Stimulated activated CD8-positive, alpha-beta memory T cell treated with anti-CD3 and anti-CD28 coated beads, Interleukin-7, amount 100 ng/mL, for 24 hours (primary cell): ENCODE measurements at regions not wholly inside any gene's neighbourhood (a gene's known extent, or its start where the extent isn't known, plus 50 kb on each side); places are given as distances from the start of the nearest gene placed in this dataset.
"Not testable (repeated sequence)": the region's sequence is repeated elsewhere in the genome, so short reads cannot be mapped to it uniquely, and the experiment has no call there.

ENCODE experiments used
- DNase-seq: peaks from one replicate; pipeline ENCODE4 v3.0.0-alpha.2; 2020; ENCODE audit warnings: low read depth

DNA sequence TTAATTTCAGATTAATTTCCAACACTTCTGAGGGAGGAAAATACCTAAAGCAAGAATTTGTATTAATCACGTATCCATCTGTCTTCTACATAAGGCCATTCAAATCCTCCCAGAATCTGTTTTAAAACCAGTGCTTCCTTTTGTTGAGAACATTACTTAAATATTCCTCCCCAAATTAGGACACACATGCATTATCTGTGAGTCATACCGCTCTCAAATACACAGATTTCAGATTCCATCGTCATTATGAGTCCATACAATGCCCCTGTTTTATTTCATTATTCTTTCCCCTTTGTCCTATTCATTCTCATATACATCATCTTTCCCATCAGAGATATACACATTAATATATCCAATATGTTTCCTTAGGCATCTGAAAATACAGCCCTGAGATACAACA is 57.3 kb upstream of the PRSS12 start:
- DNase-seq, result no peak

DNA sequence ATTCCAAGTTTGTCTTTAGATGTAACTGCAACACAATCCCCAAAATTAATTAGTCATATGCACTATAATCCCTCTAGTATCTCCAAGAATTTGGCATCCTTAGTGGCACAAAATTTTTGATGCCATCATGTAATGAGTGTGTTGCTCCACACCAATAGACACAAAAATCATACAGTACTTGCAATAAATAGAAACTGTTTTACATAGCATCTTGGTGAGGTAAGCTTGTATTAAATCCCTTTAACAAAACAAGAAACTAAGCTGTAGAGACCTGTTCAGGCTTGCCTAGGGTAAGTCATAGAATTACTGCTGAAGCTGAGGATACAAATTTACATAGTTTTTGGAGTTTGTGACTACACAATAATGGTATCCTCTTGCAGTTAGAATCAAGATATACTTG is 64.5 kb upstream of the PRSS12 start:
- no peak for DNase-seq

DNA sequence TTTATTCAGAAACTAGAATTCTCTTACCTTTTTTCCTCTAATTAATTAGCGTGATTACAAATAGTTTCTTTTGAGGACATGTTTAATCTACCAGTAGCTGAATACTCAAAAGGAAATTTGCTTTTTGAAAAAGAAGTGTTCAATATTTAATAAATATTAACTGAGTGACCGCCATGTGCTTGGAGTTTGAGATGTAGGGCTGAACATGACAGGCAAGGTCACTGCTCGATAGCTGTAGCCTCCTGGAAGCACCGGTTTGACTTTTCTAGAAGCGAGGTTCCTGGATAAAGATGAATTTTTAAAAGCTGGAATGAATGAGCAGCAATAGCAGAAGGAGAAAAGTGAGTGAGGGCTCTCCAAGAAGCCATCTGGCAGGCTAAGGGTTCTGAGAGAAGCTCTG is 65.0 kb upstream of the PRSS12 start:
- not testable (repeated sequence) for DNase-seq

DNA sequence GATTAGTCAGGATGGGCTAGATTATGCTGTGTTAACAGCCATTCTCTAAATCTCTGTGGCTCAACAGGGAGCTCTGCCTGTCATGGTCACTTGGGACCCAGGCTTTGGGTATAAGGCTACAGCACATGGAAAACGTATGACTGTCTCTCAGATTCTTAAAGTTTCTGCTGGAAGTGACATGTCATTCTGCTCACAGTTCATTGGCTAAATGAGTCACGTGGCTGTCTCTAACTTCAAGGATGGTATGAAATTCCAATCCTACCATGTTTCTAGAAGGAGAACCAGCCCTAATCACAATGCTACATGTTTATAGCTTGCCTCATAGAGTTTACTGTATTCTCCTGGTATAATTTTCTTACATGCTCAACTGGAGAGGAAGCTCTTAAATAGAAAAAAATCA is 65.6 kb upstream of the PRSS12 start:
- DNase-seq, result not testable (repeated sequence)

DNA sequence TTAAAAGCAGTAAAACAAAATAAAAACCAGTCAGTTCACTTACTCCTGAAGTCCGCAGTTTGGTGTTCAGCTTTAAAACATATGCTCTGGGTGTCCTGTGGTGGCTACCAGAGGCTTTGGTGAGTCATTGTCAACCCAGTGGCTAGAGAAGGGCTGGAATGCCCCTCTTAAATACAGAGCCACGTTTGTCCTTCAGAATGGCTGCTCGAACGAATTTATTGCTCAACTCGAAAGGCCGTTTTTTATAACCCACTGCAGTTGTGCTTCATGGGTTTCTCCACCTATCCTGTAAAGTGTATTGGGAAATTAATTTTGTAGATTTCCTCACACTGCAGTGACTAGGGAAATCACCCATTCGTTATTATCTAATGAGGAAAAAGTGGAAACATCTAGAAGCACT is 66.8 kb upstream of the PRSS12 start:
- DNase-seq, result not testable (repeated sequence)

DNA sequence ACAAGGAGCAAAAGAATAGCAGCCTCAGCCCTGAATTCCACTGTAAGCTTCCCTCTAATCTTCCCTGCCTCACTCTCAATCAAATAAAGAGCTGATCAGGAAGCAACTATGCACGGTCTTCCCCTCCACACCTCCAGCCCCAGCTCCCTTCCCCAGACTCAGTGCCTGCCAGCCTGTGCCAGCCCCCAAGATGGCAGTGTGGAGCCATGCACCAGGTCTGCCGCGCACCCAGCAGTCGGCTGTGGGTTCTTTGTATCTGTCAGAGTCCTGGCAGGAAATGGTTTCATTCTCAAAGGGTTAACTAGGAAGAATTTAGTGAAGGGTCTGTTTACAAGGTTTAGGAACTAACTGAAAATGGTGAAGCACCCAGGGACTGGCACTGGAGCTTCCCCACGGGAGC is 71.3 kb upstream of the PRSS12 start:
- not testable (repeated sequence) for DNase-seq

DNA sequence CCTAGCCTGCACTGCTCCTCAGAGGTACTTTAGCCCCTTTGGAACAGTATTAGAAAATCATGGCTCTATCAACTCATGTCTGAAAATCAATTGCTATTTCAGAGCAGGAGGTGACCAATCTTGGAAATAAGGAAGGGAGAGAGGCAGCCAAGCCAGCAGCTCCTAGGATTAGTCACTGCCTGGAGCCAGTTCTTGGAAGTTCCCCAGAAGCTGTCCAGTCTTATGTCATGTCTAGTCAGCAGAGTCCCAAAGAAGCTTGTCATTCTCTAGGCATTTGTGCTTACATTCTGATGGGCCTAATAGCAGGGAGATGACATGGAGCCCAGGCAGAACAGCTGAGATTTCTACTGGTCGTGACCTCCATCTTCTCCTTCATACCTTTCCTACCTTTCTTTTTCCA is 76.1 kb upstream of the PRSS12 start:
- not testable (repeated sequence) for DNase-seq

DNA sequence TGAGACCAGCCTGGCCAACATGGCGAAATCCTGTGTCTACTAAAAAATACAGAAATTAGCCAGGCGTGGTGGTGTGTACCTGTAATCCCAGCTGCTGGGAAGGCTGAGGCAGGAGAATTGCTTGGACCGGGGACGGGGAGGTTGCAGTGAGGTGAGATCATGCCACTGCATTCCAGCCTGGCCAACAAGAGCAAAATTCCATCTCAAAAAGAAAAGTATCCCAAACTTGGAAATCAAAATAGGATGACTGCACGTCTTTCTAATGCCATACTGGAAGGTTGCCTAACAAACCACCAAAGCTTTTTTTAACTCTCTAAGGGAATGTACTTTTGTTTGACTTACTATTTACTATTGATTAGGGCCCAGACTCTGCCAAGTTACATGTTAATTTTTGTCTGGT is 79.6 kb upstream of the PRSS12 start:
- not testable (repeated sequence) for DNase-seq

DNA sequence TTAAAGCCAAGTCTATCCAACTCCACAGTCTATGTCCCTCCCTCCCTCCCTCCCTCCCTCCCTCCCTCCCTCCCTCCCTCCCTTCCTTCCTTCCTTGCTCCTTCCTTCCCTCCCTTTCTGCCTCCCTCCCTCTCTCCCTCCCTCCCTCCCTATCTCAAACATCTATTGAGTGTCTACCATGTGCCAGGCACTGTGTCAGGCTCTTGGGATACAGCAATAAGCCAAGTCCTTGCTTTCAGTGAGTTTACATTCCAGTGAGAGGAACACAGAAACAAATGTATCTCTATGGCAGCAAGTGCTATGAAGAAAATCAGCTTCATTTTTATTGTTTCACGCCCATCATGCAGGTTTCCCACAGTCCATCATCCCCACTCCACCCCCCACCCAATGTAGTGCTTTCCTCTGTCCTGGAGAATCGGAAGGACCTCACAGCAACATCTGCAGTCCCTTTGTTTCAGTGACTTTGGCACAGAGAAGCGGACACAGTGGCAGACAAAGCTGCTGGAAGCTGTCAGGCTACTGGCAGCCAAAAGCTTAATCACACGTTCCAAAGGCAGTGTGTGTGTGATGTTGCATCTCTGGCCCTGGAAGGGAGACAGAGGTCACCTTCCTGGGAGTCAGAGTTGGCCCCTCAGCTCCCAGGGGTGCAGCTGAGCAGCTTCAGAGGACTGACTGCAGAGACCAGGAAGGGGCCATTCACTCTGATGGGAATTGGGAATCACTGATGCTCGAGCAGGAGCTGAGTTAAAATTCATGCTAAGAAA is 81.0 kb upstream of the PRSS12 start:
- DNase-seq, result not testable (repeated sequence)

DNA sequence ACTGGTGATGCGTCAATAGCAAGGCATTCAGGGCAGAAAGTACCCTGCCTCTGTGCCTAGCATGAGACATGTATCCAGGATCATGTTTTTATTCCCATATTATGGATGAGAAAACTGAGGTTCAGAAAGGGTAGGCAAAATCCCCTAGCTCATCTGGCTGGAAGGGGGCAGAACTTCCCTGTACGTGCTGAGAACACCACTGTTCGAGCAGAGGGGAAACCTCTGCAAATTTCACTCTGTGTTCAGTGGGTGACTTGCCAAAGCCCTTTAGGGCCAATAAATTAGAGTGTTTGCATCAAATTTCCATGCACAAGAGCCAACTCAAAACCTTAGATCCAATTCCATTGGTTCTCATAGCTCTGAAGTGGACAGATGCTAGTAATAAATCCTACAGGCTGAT is 82.6 kb upstream of the PRSS12 start:
- not testable (repeated sequence) for DNase-seq

DNA sequence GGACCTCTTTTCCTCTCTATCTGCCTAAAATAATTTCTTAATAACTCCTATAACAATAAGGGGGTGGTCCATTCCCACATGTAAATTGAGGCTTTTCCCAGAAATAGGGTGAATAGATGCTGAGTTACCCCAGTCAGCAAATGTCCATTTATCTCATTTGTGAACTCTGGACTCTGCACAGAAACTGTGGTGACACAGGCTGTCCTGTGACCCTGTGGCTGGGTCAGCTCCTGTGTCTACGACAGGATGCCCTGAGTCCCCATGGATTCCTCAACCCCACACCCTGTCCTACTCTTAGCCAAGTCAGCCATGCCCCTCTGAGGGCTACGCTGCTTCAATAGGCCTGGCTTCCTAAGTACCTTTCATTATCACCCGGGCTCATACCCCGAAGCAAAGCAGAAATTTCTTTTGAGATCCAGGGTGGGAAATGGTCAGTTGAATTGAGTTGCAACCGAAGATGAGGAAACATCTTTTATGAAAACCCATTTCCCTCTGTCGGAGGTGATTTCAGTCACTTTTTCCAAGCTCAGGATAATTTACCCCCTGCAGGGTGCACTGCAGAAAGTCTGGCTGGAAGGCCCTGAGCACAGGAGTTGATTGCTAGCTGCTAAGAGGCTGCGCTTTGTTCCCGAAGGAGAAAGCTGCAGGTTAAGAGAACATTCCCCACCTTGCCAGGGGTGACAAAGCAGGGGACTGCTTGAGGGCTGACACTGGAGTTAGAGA is 89.5 kb upstream of the PRSS12 start:
- DNase-seq, result not testable (repeated sequence)

DNA sequence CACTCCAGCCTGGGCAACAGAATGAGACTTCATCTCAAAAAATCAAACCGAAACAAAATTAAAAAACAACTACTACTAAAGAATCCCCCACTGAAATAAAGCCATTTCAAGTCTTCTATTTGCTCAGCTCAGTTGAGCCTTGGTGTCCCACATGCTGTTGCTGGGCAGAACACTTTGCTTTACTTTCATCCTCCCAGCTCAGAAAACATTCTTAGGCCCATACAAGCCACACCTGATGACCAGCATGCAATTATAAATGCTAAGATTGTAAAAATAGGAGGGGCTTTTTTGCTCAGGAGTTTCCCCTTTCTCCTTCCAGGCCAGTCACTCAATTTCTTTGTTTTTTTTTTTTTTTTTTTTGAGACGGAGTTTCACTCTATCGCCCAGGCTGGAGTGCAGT is 94.6 kb upstream of the PRSS12 start:
- DNase-seq, result not testable (repeated sequence)

DNA sequence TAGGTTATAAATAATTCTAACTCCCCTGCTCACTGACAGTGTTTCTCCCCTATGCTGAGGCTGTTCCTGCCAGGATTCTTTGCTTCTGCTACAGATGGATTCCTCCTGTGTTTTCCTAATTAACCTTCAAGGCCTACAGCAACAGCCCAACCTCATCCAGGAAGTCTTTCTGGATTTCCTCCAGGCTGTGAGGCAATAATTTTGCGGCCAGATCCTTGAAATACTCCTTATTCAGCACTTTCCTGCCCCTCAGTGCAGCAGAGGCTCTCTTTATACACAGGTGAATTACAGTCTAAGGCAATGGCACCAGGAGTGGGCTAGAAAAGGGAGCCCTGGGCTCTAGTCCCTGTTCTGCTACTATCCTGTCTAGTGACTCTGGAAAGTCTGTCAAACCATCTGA is 102.1 kb upstream of the PRSS12 start:
- not testable (repeated sequence) for DNase-seq

DNA sequence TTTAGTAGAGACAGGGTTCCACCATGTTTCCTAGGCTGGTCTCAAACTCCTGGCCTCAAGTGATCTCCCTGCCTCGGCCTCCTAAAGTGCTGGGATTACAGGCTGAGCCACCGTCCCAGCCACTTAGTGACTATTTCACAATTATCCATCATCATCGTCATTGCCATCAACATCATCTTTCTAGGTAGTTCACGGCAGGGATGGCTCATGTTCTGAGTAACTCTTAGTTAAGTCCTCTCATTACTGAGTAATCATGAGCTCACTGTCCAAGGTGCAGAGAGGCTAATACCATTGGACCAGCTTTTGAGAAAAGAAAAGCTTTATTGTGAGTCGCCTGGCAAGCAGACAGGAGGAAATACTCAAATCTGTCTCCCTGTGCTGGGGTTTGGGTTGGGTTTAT is 108.6 kb upstream of the PRSS12 start:
- DNase-seq, result not testable (repeated sequence)

DNA sequence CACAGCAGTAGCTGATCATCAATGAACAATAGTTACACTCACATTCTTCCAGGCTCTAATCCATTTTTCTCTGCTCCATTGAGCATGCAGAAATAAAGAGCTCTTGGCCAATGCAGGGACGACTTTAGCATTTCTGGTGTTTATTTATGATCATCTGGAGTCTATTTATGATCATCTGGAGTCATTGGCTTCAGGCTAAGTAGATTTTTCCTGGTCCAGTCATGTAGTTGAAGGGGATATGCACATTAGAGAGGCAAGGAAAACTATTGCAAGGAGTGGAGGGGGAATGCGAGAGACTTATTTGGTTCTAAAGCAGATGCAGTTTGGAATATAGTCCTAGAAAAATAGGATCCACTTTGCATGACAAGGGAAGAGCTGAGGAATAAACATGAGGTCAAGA is 113.0 kb upstream of the PRSS12 start:
- DNase-seq, result not testable (repeated sequence)

DNA sequence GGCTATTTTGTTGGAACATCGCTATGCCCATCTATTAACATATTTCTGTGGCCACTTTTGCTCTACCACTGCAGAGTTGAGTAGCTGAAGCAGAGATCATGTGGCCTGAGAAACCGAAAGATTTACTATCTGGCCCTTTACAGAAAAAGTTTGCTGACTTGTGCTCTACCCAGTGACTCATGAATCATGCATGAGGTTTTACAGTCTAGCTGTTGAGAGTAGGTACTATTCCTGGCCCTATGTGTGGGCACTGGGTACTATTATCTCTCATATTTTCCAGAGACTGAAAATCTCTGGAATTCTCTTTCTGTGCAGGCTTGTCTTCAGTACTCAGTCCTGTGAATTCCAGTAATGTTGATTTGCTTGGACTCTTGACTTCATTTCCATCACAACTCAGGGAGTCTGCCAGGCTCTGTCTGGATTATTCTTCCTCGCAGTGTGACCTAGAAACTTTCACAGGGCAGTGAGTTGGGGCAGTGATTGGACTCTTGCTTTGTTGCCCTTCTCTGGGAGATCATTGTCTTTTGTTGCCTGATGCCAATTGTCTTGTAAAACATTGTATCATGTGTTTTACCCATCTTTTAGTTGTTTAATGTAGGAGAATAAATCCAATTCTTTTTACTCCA is 121.3 kb upstream of the PRSS12 start:
- not testable (repeated sequence) for DNase-seq

DNA sequence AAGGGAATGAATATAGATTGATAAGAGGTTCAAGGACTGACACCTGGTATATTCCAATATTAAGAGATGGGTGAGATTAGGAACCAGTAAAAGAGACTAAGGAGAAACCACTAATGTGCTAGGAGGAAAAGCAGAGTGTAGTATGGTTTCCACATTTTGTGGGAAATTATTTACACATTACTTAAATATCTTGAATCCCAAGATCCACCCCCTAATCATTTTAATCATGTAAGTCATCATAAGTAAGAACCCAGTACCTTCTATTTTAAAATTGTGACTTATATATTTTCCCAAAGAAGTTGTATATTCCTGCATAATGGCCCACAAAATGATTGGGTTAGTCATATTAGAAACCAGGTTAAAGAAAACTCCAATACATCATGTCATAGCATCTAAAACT is 122.0 kb upstream of the PRSS12 start:
- not testable (repeated sequence) for DNase-seq

DNA sequence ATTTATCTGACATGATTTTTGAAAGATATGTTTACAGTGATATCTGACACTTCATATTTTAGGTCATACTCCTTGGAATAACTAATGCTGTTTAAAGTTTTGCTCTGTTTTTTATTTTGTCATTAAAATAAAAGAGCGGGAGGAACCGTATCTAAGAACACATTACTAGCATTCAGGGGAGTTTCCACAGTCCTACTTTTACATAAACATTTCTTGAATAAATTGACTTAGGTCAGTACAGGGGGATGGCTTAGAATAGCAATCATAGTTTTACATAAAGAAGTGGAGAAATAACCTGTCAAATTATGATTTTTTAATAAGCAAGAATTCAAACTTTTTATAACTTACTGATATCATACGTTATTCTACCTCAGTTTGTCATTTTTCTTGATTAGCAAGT is 123.1 kb upstream of the PRSS12 start:
- not testable (repeated sequence) for DNase-seq

DNA sequence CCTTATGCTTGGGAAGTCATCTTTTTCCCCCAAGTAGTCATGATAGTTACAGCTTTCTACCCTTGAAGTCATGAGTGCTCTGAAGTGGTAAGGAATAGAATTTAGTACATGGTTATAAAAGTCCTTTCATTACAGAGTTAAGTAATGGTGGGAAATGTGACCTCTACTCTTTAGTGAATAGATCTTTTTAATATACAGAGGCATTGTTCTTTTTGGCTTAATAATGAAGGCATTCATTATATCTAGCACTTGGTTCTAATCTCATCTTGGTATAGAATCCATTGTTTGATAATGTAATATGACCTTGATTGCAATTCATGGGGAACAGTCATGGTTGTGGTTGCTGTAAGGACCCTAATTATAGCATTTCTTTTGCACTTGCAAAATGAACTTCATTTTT is 125.0 kb upstream of the PRSS12 start:
- DNase-seq, result not testable (repeated sequence)

DNA sequence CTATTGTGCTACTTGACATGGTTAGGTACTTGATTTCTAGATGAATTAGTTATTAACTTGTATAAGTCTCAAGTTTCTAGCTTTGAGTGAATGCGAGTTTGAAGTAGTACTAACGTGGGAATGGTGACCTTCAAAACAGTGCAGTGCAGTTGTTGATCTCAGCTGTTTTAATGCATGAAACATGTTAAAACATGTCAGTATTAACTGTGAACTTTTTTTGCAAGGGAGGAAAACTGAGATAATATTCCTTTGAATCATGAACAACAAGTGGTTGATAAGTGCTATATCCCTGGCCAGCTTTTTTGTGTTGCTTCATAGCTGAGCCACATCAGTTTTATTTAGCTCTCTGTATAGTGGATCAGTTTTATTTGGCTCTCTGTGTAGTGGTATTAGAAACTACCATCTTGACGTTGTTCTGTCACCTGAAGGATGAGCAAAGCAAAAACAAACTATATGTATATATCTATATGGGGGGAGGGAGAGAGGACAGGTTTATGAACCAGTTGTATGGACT is 133.1 kb upstream of the PRSS12 start:
- not testable (repeated sequence) for DNase-seq

DNA sequence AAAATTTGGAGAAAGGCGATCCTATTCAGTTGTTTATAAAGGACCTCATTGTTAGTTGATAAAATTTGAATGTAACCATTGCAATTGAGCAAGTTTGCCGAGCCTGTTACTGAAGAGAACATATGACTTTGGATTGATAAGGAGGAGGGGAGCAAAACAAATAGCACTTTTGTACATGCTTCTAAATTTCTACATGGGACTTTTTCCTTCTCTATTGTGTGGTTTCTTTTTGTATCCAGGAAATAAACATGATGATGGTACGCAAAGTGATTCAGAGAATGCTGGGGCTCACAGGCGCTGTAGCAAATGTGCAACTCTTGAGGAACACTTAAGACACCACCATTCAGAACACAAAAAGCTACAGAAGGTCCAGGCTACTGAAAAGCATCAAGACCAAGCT is 140.2 kb upstream of the PRSS12 start:
- DNase-seq, result not testable (repeated sequence)

DNA sequence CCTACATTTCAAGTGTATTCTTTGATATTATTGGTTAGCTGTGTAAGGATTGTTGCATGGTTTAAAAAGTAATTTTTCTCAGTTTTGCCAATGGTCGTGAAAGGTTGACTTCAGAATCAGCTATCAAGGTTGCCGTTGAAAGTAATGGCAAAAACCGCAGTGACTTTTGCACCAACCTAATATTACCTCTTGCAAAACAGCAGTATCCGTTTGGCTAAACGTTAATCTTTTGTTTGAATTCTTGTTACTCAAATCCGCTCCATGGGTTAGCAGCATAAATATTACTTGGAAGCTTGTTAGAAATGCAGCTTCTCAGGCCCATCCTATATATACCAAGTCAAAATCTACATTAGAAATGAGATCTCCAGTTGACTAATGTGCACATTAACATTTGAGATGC is 141.6 kb upstream of the PRSS12 start:
- DNase-seq, result not testable (repeated sequence)

DNA sequence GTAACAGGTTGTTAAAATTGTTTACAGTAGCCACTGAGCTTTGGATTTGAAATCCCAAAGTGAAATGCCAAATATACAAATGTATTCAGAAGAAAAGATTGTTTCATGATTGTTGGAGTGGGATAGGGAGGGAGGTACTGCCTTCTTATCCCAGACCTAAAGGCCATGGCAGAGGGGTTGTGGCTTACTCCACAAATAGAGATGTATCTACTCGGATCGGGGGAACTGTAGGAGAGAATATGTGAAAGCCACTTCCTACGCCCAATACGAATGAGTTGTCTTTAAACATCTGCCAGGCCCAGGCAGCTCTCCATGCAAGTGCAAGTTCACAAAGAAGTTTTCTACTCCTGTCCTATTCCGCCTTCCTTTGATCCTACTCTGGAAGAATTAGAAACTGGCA is 150.2 kb upstream of the PRSS12 start:
- not testable (repeated sequence) for DNase-seq
